DMS53 treated with DMSO at 0.1 percent for 48 hours (cell line): ENCODE measurements at regions not wholly inside any gene's neighbourhood (a gene's known extent, or its start where the extent isn't known, plus 50 kb on each side); places are given as distances from the start of the nearest gene placed in this dataset.
A peak's percentile ranks its signal among the peaks of the same experiment; 100 is the strongest.

Experiments used
- DNase-seq: peaks from one replicate; lab custom pipeline; 2025; ENCODE audit not compliant: unreplicated experiment; lab: John Stamatoyannopoulos, UW

GRCh38 chr2:173419506-173419905 lies 64.8 kb downstream of the CDCA7 start:
- DNase-seq, result no peak

- DNase-seq, result no peak
Measured at GRCh38 chr2:173424886-173425285, 70.2 kb downstream of the CDCA7 start.

DNA sequence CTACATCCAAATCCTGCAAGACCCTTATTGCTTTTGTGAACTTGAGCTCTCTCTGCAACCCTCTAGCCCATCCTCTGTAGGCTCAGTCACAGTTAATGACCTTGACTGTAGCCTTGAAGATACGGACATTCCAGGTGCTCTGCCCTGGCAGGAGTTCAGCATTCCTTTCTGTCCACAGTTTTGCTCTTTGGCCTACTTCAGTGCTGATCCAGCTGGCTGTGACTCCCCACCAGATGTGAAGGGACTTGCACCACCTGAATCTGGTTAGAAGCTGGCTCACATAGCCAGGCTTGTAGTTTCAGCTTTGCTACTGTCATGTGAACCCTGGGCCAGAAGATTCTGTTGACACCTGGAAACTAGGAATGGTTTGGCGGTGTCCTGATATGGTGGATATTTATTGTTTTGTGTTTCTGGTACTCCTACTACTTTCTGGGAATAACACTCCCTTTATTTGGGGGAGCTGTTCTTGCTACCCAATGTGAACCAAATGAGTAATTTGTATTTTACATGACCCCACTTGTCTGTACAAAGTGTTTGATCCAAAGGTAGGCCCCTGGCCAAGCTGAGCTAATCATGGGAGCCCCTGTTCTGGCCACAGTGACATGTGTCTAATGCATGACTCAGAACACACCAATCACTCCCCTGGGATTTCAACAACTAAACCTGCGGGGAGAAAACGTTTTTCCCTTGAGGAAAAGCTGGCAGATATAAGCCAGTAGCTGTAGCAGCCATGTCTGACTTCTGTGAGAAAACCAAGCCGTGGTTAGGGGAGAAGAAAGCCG lies 73.4 kb downstream of the CDCA7 start:
- no peak for DNase-seq

DNA sequence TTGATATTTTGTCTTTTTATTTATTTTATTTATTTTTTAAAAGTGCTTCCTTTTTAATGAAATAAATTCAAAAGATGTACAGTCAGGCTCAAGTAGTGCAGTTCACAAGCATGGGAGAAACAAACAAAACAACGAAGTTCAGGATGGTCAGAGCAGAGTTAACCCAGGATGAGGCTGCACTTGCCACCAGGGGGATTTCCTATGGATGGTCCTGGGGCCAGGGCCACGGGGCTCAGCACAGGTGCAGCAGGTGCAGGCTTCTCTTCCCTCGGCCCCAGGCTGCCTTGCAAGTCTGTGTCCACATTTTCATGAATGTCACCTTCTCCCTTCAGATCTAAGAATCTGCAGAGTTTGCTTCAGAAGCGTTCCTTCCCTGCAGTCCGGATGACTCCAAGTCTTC lies 76.5 kb downstream of the CDCA7 start:
- no peak for DNase-seq

GRCh38 chr2:173432049-173432754 lies 77.5 kb downstream of the CDCA7 start:
- no peak for DNase-seq

GRCh38 chr2:173434762-173435569 lies 80.3 kb downstream of the CDCA7 start:
- no peak for DNase-seq

GRCh38 chr2:173435574-173435973 lies 80.9 kb downstream of the CDCA7 start:
- no peak for DNase-seq

GRCh38 chr2:173436088-173436487 lies 81.4 kb downstream of the CDCA7 start:
- no peak for DNase-seq

- DNase-seq, result no peak
Measured at GRCh38 chr2:173441222-173441621, 86.5 kb downstream of the CDCA7 start.

GRCh38 chr2:173442542-173442941 lies 87.9 kb downstream of the CDCA7 start:
- DNase-seq, result no peak

- no peak for DNase-seq
Measured at GRCh38 chr2:173446722-173447121, 92.0 kb downstream of the CDCA7 start.

- DNase-seq, result peak; percentile 99
Measured at GRCh38 chr2:173448938-173449471, 94.3 kb downstream of the CDCA7 start.

DNA sequence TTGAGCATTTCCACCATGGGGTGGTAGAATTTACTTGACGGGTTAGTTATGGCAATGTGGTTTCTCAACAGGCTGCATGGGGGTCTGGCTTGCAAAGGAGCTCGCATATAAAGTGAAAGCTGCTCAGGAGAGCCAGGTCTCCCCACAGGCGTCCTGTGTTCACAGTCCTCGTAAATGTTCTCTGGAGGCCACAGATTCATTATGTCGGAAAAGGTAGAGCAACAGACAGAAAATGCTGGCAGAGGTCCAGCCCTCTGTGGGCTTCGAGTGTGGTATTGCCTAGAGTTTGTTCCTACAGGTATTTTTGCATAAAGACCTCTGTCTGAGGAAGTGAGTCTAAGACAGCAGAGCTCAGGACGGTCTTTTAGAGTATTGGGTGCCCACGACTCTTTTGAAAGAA lies 96.4 kb downstream of the CDCA7 start:
- no peak for DNase-seq

GRCh38 chr2:173451941-173452340 lies 97.3 kb downstream of the CDCA7 start:
- DNase-seq, result no peak

- no peak for DNase-seq
Measured at GRCh38 chr2:173452416-173452815, 97.7 kb downstream of the CDCA7 start.

- DNase-seq, result no peak
Measured at GRCh38 chr2:173456960-173457359, 102.3 kb downstream of the CDCA7 start.

DNA sequence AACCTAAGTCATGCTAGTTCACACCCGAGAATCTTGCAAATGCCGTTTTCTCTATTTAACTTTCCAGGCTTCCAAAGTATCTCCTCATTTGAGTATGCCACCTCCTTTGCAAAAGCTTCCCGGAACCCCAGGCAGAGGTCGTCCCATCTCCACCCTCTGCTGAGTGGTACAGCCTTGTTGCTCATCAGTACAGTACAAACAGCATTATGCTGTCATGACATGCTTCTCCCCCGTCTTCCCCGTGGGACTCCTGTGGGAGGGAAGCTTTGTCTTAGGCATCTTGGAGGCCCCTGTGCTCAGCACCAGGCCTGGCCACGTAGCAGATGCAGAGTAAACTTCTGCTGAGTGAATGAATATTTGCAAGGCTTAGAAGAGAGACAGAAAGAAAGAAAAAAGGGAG lies 102.7 kb downstream of the CDCA7 start:
- DNase-seq, result no peak

DNA sequence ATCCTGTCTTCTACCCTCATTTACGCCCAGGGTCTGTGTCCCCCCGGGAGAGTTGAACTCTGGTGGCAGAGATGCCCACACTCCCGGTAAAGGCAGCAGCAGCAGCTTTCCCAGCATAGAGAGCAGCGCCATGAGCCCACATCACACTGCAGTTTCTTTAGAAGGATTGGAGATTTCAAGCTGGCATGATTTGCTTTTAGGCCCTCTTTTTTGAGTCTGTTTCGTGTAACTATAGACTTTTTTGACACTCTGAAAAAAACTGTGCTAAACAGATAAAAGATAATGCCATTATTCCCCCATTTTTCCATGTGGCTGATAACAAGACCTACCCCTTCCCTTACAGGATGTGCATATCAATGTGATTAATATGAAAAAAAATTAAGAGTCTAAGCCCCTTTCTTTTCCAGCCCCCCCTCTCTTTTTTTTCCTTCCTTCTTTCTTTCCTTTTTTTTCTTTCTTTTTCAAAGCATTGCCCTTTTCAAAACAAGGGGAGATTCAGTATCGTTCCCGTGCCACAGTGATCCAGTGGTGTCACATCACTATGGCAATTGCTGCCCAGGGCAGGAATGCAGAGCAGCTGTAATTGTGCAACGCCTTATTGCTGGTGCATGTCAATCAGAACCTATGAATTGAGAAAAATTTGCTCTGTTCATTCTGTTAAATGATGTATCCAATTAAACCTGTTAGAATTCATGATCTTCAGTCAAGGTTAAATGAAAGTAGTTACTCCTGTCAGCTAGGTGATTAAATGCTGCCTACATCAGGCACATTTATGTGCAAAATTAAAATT lies 104.5 kb downstream of the CDCA7 start:
- no peak for DNase-seq

- DNase-seq, result peak; percentile 39
Measured at GRCh38 chr2:173462892-173463840, 108.5 kb downstream of the CDCA7 start.

DNA sequence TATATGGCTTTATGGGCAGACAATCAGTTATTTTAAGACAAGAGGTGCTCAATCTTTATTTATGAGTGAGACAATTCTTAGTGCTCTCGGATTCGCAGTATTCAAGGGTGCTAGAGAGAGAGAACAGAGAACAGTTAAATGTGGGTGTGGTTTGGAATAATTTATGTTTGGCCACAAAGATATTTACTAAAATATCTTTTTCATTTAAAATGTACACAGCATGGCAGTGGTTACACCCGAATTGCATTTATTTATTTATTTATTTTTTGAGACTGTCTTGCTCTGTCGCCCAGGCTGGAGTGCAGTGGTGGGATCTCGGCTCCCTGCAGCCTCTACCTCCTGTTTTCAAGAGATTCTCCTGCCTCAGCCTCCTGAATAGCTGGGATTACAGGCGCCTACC lies 109.2 kb downstream of the CDCA7 start:
- DNase-seq, result no peak
